AG09309 (cell line): ENCODE measurements at regions not wholly inside any gene's neighbourhood (a gene's known extent, or its start where the extent isn't known, plus 50 kb on each side); places are given as distances from the start of the nearest gene placed in this dataset.

Experiments used
- DNase-seq: peaks from one replicate; pipeline ENCODE4 v3.0.0-alpha.2; 2010; ENCODE audit warnings: low read depth
- H3K4me3 ChIP-seq: 2 replicates; pipeline ENCODE4 v1.5.1; 2011; ENCODE audit warnings: mild to moderate bottlenecking, low read depth, low read length, moderate library complexity; ENCODE audit not compliant: control insufficient read depth
- TF ChIP-seq, protein P1 (sequence below): IDR thresholded peaks from 2 replicates; pipeline ENCODE4 v1.5.1; 2011; ENCODE audit warnings: mild to moderate bottlenecking, low read depth, low read length, inconsistent platforms; ENCODE audit not compliant: insufficient read depth, control insufficient read depth; ENCODE audit errors: missing control alignments

DNA sequence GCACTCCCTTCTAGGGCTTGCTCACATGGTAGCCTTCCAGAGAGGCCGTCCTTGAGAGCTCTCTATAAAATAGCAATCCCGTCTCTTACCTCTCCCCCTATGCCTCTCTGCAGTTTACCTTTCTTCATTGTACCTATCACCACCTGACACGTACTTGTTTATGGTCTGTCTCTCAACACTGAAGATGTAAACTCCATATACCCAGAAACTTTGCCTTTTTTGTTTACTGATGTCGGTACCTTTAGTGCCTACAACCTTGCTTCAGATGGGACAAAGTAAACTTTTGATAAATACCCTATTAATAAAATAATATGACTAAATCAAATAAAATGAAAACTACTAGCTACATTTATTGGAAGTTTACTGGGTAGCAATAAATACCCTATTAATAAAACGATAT, 220.6 kb downstream of the GPAM start:
- TF ChIP-seq, protein P1, sequence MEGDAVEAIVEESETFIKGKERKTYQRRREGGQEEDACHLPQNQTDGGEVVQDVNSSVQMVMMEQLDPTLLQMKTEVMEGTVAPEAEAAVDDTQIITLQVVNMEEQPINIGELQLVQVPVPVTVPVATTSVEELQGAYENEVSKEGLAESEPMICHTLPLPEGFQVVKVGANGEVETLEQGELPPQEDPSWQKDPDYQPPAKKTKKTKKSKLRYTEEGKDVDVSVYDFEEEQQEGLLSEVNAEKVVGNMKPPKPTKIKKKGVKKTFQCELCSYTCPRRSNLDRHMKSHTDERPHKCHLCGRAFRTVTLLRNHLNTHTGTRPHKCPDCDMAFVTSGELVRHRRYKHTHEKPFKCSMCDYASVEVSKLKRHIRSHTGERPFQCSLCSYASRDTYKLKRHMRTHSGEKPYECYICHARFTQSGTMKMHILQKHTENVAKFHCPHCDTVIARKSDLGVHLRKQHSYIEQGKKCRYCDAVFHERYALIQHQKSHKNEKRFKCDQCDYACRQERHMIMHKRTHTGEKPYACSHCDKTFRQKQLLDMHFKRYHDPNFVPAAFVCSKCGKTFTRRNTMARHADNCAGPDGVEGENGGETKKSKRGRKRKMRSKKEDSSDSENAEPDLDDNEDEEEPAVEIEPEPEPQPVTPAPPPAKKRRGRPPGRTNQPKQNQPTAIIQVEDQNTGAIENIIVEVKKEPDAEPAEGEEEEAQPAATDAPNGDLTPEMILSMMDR: no peak
- no peak overlapping the region for H3K4me3 ChIP-seq
- no peak for DNase-seq

DNA sequence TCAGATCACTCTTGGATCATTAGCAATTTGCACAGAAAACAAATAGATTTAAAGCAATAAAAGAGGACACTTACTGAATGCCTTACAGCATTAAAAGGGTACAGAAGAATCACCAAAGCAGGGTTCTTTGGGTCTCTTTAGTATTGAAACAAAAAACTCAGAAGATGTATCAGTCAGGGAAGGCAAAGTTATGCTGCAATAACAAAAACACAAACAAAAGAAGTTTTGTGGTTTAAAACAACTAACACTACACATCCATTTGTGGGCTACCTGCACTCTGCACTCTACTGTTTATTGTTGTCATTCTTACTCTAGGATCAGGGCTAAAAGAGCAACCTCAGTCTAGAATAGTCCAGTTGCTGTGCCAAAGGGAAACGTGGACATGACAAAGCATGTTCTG, 216.4 kb downstream of the GPAM start:
- DNase-seq: no peak
- TF ChIP-seq, protein P1: no peak
- no peak overlapping the region for H3K4me3 ChIP-seq

DNA sequence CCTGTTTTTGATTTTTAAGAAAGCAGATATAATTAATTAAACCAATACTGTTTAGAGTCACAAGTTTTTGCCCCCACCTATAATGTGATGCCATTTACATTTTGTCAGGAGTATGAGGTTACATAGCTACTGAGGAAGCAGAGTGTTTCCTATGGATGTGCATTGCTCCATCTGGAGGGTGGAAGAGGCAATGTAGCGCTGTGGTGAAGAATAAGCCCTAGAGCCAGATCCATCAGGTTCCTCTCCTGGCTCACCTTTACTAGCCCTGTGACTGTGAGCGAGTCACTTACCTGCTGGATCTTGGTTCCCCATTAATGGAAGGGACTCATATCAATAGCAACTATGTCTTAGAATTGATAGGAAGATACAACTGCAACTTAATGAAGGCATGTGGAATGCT, 216.0 kb downstream of the GPAM start:
- TF ChIP-seq, protein P1: no peak
- no peak overlapping the region for H3K4me3 ChIP-seq
- no peak for DNase-seq

DNA sequence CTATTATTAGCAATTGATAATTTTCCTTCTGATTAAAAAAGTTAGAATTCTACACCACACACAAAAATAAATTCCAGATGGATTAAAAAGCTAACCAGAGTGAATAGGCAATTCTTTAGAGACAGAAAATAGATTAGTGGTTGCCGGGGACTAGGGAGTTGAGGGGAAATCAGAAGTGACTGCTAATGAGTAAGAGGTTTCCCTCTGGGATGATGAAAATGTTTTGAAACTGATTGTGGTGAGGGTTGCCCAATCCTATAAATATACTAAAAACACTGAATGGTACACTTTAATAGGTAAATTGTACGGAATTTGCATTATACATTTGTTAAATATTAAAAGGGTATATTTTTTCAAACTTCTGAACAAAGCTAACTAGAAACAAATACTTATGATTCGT, 214.9 kb downstream of the GPAM start:
- DNase-seq: no peak
- H3K4me3 ChIP-seq: no peak overlapping the region
- TF ChIP-seq, protein P1: no peak

DNA sequence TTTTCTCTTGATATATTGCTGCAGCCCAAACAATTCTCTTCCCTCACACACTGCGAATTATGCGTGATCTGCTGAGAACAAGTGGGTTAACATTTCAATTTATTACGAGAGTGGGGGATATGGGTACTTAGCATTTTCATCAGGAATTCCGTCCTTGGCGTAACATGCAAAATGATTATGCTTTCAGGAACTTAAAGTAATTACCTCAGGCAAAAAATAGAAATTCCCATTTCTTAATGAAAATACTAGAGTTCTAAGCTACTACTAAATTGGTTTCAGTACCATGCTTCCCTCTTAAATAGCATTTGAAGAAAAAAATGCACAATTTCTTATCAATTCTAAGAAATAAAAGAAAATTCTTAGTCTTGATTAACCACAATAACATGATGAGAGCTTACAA, 213.5 kb downstream of the GPAM start:
- DNase-seq: no peak
- no peak overlapping the region for H3K4me3 ChIP-seq
- TF ChIP-seq, protein P1: no peak

DNA sequence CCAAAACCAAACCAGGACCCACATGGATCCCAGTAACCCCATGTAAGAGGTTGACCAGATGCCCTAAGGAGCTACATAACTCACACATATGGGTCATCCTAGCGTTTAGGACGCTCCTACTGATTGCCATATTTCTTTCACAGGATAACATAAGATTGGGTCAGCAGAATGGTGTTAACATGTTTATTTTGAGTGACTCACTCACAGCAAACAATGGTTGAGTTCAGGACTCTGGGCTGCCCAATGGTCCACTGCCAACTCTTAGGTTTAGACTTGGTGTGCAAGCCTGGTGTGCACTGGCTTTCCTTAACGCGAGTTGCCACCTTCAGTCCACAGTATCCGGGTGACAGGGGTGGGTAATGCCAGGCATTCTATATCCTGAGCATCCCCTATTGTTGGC, 211.5 kb downstream of the GPAM start:
- TF ChIP-seq, protein P1: no peak
- no peak overlapping the region for H3K4me3 ChIP-seq

DNA sequence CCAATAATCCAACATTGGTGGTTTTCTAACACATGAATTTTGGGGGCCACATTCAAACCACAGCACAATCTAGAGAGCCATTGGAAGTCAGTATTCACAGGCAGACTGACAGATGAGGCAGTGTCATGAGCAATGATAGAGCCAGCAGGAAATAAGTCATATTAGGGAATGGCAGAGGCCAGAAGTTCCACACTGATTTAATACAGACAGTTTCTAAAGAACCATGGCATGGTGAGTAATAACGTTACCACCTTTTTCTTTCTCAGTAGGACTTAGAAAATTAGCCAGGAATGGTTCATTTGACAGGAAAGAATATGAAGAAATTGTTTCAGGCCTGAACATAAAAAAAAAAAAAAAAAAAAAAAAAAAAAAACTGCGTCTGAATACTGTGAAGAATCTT, 210.3 kb downstream of the GPAM start:
- no peak for DNase-seq
- no peak overlapping the region for H3K4me3 ChIP-seq
- TF ChIP-seq, protein P1: no peak

More for the DNA sequence above, 211.5 kb downstream of the GPAM start:
- DNase-seq: no peak
